MM.1S (cell line): ENCODE measurements at regions not wholly inside any gene's neighbourhood (a gene's known extent, or its start where the extent isn't known, plus 50 kb on each side); places are given as distances from the start of the nearest gene placed in this dataset.

ENCODE experiments used
- DNase-seq: peaks from one replicate; pipeline ENCODE4 v3.0.0-alpha.2; 2015
- H2AFZ ChIP-seq: fragments of 300-600 bp; sonication (generic); 2 replicates; pipeline ENCODE4 v1.6.0; 2016; ENCODE audit warnings: antibody characterized with exemption, low read length
- H3F3A ChIP-seq: fragments of 300-600 bp; sonication (generic); 2 replicates; pipeline ENCODE4 v1.6.1; 2016; ENCODE audit warnings: mild to moderate bottlenecking, antibody characterized with exemption, low read length, moderate library complexity, mixed read lengths; ENCODE audit not compliant: insufficient read depth
- H3K27ac ChIP-seq: fragments of 300-600 bp; sonication (generic); 2 replicates; pipeline ENCODE4 v1.5.1; 2016; ENCODE audit warnings: mild to moderate bottlenecking, low read length
- H3K27me3 ChIP-seq: fragments of 300-600 bp; sonication (generic); replicated peaks from 2 replicates; pipeline ENCODE4 v1.6.0; 2016; ENCODE audit warnings: low read length; ENCODE audit not compliant: insufficient read depth
- H3K36me3 ChIP-seq: fragments of 300-600 bp; sonication (generic); replicated peaks from 2 replicates; pipeline ENCODE4 v1.6.1; 2016; ENCODE audit warnings: mild to moderate bottlenecking, low read length, mixed read lengths; ENCODE audit not compliant: insufficient read depth
- H3K4me1 ChIP-seq: fragments of 300-600 bp; sonication (generic); 2 replicates; pipeline ENCODE4 v1.6.1; 2016; ENCODE audit warnings: low read length, mixed read lengths
- H3K4me2 ChIP-seq: fragments of 300-600 bp; sonication (generic); 2 replicates; pipeline ENCODE4 v1.6.0; 2016; ENCODE audit warnings: low read depth, low read length
- H3K4me3 ChIP-seq: fragments of 300-600 bp; sonication (generic); 2 replicates; pipeline ENCODE4 v1.5.1; 2016; ENCODE audit warnings: low read length, mixed read lengths
- H3K79me2 ChIP-seq: fragments of 300-600 bp; sonication (generic); 2 replicates; pipeline ENCODE4 v1.6.1; 2016; ENCODE audit warnings: mixed run types, low read length, mixed read lengths
- H3K9ac ChIP-seq: fragments of 300-600 bp; sonication (generic); 2 replicates; pipeline ENCODE4 v1.6.1; 2016; ENCODE audit warnings: low read length, mixed read lengths
- H3K9me2 ChIP-seq: fragments of 300-600 bp; sonication (generic); replicated peaks from 2 replicates; pipeline ENCODE4 v1.6.1; 2016; ENCODE audit warnings: mild to moderate bottlenecking, low read length, mixed read lengths; ENCODE audit not compliant: insufficient read depth
- H3K9me3 ChIP-seq: fragments of 300-600 bp; sonication (generic); replicated peaks from 2 replicates; pipeline ENCODE4 v1.6.1; 2016; ENCODE audit warnings: mild to moderate bottlenecking, low read length, mixed read lengths; ENCODE audit not compliant: insufficient read depth
- H4K20me1 ChIP-seq: fragments of 300-600 bp; sonication (generic); 2 replicates; pipeline ENCODE4 v1.6.1; 2016; ENCODE audit warnings: mild to moderate bottlenecking, low read length, moderate library complexity, mixed read lengths; ENCODE audit not compliant: insufficient read depth
- EZH2 ChIP-seq: fragments of 300-600 bp; sonication (generic); optimal IDR thresholded peaks from 2 replicates; pipeline ENCODE3; 2017; ENCODE audit warnings: low read depth, mild to moderate bottlenecking, antibody characterized with exemption, low read length, mixed read lengths
- EZH2phosphoT487 ChIP-seq: fragments of 300-600 bp; sonication (generic); IDR thresholded peaks from 2 replicates; pipeline ENCODE4 v1.6.1; 2018; ENCODE audit warnings: antibody characterized with exemption, low read length
- TF ChIP-seq, protein P1 (sequence below): fragments of 300-600 bp; sonication (generic); IDR thresholded peaks from 2 replicates; pipeline ENCODE4 v1.5.1; 2016; ENCODE audit warnings: antibody characterized with exemption, low read length, mixed read lengths

DNA sequence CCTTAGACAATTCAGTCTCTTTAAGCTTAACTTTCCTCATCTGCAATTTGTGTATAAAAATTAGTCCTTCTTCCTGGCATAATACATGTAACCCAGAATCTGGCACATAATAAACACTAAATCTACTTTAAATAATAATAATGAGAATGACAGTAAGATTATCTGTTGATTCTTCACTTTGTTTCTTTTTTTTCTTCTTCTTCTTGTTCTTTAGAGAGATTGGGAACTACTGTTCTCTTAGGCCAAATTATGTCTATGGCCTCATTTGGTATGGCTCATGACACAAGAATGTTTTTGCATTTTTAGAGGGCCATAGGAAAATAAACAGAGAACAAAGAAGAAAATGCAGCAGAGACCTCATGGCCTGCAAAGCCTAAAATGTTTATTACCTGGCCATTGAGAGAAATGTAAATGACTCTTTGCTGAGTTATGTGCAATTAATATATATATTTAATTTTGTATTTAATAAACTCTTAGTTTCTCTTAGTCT is 275.8 kb downstream of the SLC6A15 start:
- no peaks in the 10 kb centered on the region for H3F3A ChIP-seq
- H3K27me3 ChIP-seq, result no peaks in the 10 kb centered on the region
- no peak overlapping the region for H3K27ac ChIP-seq
- H3K79me2 ChIP-seq, result no peaks in the 10 kb centered on the region
- TF ChIP-seq, protein P1, sequence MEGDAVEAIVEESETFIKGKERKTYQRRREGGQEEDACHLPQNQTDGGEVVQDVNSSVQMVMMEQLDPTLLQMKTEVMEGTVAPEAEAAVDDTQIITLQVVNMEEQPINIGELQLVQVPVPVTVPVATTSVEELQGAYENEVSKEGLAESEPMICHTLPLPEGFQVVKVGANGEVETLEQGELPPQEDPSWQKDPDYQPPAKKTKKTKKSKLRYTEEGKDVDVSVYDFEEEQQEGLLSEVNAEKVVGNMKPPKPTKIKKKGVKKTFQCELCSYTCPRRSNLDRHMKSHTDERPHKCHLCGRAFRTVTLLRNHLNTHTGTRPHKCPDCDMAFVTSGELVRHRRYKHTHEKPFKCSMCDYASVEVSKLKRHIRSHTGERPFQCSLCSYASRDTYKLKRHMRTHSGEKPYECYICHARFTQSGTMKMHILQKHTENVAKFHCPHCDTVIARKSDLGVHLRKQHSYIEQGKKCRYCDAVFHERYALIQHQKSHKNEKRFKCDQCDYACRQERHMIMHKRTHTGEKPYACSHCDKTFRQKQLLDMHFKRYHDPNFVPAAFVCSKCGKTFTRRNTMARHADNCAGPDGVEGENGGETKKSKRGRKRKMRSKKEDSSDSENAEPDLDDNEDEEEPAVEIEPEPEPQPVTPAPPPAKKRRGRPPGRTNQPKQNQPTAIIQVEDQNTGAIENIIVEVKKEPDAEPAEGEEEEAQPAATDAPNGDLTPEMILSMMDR, result no peak
- TF ChIP-seq EZH2phosphoT487 (no peak), EZH2 (no peak)
- no peaks in the 10 kb centered on the region for H3K9me2 ChIP-seq
- no peak overlapping the region for H2AFZ ChIP-seq
- H3K36me3 ChIP-seq, result no peaks in the 10 kb centered on the region
- no peak overlapping the region for H3K4me2 ChIP-seq
- H3K4me3 ChIP-seq, result no peak overlapping the region
- no peaks in the 10 kb centered on the region for H4K20me1 ChIP-seq
- no peaks in the 10 kb centered on the region for H3K4me1 ChIP-seq
- DNase-seq, result no peak
- H3K9ac ChIP-seq, result no peak overlapping the region
- H3K9me3 ChIP-seq, result no peaks in the 10 kb centered on the region

DNA sequence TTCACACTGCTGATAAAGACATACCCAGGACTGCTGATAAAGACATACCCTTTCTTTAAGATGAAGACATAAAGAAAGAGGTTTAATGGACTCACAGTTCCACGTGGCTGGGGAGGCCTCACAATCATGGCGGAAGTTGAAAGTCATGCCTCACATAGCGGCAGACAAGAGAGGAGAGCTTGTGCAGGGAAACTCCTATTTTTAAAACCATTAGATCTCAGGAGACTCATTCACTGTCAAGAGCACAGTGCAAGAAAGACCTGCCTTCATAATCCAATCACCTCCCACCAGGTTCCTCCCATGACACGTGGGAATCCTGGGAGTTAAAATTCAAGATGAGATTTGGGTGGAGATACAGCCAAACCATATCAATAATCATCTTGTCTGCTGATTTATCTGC is 278.1 kb downstream of the SLC6A15 start:
- Histone ChIP-seq H3K79me2 (no peaks in the 10 kb centered on the region), H3K9me3 (no peaks in the 10 kb centered on the region), H3K4me2 (no peak overlapping the region), H3K4me3 (no peak overlapping the region), H3K9me2 (no peaks in the 10 kb centered on the region), H3K9ac (no peak overlapping the region), H2AFZ (no peak overlapping the region), H3F3A (no peaks in the 10 kb centered on the region), H3K4me1 (no peaks in the 10 kb centered on the region), H3K27ac (no peak overlapping the region), H3K27me3 (no peaks in the 10 kb centered on the region), H4K20me1 (no peaks in the 10 kb centered on the region), H3K36me3 (no peaks in the 10 kb centered on the region)
- TF ChIP-seq EZH2phosphoT487 (no peak), EZH2 (no peak)
- TF ChIP-seq, protein P1, result no peak
- no peak for DNase-seq

DNA sequence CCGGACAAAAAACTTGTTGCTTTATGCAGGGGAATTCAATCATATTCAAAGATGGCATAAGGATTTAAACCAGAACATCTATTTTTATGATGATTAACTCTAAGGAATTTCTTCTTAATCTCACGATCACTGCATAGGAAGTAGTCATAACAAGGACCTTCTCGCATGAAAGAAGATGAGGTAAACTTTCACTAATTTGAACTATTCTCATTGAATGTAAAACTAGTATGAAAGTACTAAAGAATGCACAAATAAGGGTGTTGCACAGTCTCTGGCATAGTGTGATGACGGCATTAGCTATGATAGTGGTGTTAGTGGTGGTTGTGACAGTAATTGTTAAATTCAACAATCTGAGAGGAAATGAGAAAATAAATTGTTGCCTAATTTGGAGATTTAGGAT is 280.0 kb downstream of the SLC6A15 start:
- Histone ChIP-seq H3K79me2 (no peaks in the 10 kb centered on the region), H3K36me3 (no peaks in the 10 kb centered on the region), H3K9me3 (no peaks in the 10 kb centered on the region), H3K9me2 (no peaks in the 10 kb centered on the region), H3K9ac (no peak overlapping the region), H3K4me2 (no peak overlapping the region), H3K27me3 (no peaks in the 10 kb centered on the region), H3K4me1 (no peaks in the 10 kb centered on the region), H3F3A (no peaks in the 10 kb centered on the region), H3K4me3 (no peak overlapping the region), H4K20me1 (no peaks in the 10 kb centered on the region), H3K27ac (no peak overlapping the region), H2AFZ (no peak overlapping the region)
- TF ChIP-seq EZH2, result no peak
- TF ChIP-seq, protein P1, result no peak
- TF ChIP-seq EZH2phosphoT487, result no peak
- DNase-seq, result no peak
